B cell (primary cell): ENCODE measurements at regions not wholly inside any gene's neighbourhood (a gene's known extent, or its start where the extent isn't known, plus 50 kb on each side); places are given as distances from the start of the nearest gene placed in this dataset.

Experiments used
- EZH2 ChIP-seq: IDR thresholded peaks from 2 replicates; pipeline ENCODE4 v1.6.1; 2012; ENCODE audit warnings: borderline replicate concordance, low read depth, mild to moderate bottlenecking, moderate library complexity, low read length; ENCODE audit not compliant: insufficient read depth, poor library complexity, severe bottlenecking
- TF ChIP-seq, protein P1 (sequence below): fragments of 200-600 bp; IDR thresholded peaks from one replicate; pipeline ENCODE4 v1.8.0; 2022; ENCODE audit warnings: antibody characterized with exemption, mild to moderate bottlenecking

DNA sequence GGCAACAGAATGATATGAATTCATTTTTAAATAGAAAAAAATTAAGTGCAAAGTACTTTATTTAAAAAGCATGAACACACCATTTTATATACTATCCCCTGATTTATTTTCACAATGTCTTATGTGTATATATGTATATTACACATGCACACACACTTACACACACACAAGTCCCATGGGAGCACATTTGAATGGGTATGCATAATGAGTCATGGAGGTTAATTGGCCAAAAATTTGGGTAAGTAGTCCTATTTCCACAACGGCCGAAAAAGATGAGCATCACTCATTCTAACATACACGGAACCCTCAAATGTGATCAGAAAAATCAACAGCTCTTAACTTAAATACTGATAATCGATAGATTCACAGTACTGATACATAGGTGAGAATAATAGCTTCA is 97.4 kb upstream of the NABP1 start:
- TF ChIP-seq, protein P1, sequence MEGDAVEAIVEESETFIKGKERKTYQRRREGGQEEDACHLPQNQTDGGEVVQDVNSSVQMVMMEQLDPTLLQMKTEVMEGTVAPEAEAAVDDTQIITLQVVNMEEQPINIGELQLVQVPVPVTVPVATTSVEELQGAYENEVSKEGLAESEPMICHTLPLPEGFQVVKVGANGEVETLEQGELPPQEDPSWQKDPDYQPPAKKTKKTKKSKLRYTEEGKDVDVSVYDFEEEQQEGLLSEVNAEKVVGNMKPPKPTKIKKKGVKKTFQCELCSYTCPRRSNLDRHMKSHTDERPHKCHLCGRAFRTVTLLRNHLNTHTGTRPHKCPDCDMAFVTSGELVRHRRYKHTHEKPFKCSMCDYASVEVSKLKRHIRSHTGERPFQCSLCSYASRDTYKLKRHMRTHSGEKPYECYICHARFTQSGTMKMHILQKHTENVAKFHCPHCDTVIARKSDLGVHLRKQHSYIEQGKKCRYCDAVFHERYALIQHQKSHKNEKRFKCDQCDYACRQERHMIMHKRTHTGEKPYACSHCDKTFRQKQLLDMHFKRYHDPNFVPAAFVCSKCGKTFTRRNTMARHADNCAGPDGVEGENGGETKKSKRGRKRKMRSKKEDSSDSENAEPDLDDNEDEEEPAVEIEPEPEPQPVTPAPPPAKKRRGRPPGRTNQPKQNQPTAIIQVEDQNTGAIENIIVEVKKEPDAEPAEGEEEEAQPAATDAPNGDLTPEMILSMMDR: no peak
- TF ChIP-seq EZH2: no peak
